GM12864 (cell line): ENCODE measurements at regions not wholly inside any gene's neighbourhood (a gene's known extent, or its start where the extent isn't known, plus 50 kb on each side); places are given as distances from the start of the nearest gene placed in this dataset.

ENCODE experiments used
- DNase-seq: peaks from one replicate; pipeline ENCODE4 v3.0.0-alpha.2; 2011; ENCODE audit warnings: low read depth
- H3K4me3 ChIP-seq: 2 replicates; pipeline ENCODE4 v1.5.1; 2011; ENCODE audit warnings: mild to moderate bottlenecking, low read depth, low read length, control low read depth
- CTCF ChIP-seq: IDR thresholded peaks from 2 replicates; pipeline ENCODE4 v1.5.1; 2011; ENCODE audit warnings: low read depth, mild to moderate bottlenecking, moderate library complexity, low read length, control low read depth, inconsistent platforms; ENCODE audit errors: missing control alignments

DNA sequence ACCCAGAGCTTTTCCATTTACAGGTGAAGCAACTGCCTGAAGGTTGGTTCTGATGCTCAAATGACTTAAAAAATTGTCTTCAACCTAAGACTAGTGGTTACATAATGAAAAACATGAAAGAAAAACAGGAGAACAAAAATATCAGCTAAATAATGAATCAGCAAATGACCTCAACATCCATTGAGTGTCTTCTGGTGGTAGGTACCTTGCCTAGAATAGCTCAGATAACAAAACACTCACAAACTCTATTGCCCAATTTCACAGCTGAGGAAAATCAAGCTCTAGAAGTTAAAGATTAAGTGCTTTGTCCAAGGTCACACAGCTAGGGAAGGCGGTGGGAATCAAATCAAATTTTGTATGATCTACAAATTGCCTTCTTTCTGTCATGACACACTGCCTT is 304.6 kb upstream of the CDH11 start:
- no peak for DNase-seq
- no peak overlapping the region for H3K4me3 ChIP-seq
- no peak for TF ChIP-seq CTCF

GRCh38 chr16:65422934-65423333 is 301.1 kb upstream of the CDH11 start:
- no peak for DNase-seq
- H3K4me3 ChIP-seq = no peak overlapping the region
- TF ChIP-seq CTCF = no peak

DNA sequence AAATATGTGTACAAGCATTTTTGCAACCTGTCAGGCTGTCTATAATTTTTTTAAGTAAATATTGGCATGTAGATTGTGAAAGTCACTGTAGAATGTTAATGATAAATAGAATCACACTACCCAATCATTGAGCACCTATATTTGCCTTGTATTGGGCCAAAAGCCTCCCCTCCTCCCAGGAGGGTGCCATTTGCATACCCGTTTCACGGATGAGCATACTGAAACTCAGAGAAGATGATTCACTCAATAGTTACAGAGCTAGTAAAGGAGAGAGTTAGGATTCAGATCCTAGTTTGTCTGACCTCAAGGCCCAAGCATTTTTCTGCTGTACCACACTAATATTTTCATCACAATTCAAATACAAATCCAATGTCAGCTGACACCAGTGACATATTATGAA is 299.7 kb upstream of the CDH11 start:
- no peak overlapping the region for H3K4me3 ChIP-seq
- no peak for DNase-seq
- no peak for TF ChIP-seq CTCF

DNA sequence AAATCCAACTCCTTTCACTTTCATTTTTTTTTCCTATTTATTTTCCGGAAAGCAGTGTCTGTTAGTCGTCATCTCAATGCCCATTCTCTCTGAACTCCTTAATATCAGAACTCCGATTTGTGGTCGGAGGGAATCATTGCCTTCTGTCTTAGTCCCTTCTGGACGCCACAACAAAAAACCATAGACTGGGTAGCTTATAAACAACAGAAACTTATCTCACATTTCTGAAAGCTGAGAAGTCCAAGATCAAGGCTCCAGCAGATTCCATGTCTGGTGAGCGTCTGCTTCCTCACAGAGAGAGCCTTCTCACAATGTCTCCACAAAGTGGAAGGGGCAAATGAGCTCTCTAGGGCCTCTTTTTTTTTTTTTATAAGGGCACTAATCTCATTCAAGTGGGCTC is 296.6 kb upstream of the CDH11 start:
- H3K4me3 ChIP-seq = no peak overlapping the region
- TF ChIP-seq CTCF = no peak
- DNase-seq = no peak

DNA sequence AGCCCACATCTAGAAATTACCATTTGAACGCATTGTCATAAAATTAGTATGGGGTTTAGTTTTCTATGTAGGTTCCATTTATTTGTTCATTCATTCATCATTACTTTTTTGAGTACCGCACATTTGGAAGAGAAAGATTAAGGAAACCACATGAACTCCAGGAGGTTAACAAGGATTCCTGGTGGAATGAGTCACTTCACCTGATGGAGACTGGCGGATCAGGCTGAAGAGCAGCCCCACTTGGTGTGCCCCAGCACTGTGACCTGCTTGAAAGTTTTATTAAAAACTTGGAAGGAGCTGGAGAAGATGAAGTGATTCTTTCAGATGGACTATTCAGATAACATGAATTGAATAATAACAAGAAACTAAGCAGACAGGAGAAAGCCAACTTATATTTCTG is 293.6 kb upstream of the CDH11 start:
- H3K4me3 ChIP-seq = no peak overlapping the region
- no peak for TF ChIP-seq CTCF
- DNase-seq = no peak

- no peak for DNase-seq
- no peak for TF ChIP-seq CTCF
- H3K4me3 ChIP-seq = no peak overlapping the region
Observed at GRCh38 chr16:65414284-65414984, 292.6 kb upstream of the CDH11 start.

DNA sequence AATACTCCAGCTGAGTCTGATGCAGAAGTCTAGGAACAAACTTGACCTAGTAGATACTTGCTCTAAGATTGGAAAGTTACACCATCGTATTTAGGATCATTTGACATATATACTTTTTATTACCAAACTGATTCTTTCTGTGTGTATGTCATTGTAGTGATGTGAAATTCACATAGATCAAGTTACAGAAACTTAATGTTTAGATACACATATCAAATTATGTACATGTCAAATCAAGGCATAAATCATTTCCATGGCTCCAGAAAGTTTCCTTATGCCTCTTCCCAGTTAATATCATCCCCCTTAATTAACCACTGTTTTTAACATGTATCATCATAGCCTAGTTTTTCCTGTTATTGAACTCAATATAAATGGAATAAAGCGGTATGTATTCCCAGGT is 292.0 kb upstream of the CDH11 start:
- H3K4me3 ChIP-seq = no peak overlapping the region
- TF ChIP-seq CTCF = no peak
- no peak for DNase-seq
